Omental fat pad (tissue), 3 donors: ENCODE measurements at regions not wholly inside any gene's neighbourhood (a gene's known extent, or its start where the extent isn't known, plus 50 kb on each side); places are given as distances from the start of the nearest gene placed in this dataset.
A peak's percentile ranks its signal among the peaks of the same experiment; 100 is the strongest.

Experiments used
- ATAC-seq: fragments of 150-250 bp; one replicate; pipeline ENCODE4 v1.9.1; 2016; ENCODE audit warnings: mild to moderate bottlenecking, moderate library complexity; ENCODE audit not compliant: low FRiP score
- DNase-seq: peaks from one replicate; pipeline ENCODE4 v3.0.0-alpha.2; 2019; ENCODE audit warnings: low spot score
- CTCF ChIP-seq, 3 donors: fragments of 450-650 bp; IDR thresholded peaks; one replicate each; pipeline ENCODE4 v1.5.1; 2016 to 2017; ENCODE audit warnings: antibody characterized with exemption in 3 of 3, mild to moderate bottlenecking in 3 of 3, moderate library complexity in 2 of 3

- no peak for DNase-seq
- TF ChIP-seq CTCF (IDR thresholded peaks at IDR 0.05): no peak
- no peak for ATAC-seq
Measured at GRCh38 chr20:41927189-41927588, 309.0 kb upstream of the CHD6 start.

DNA sequence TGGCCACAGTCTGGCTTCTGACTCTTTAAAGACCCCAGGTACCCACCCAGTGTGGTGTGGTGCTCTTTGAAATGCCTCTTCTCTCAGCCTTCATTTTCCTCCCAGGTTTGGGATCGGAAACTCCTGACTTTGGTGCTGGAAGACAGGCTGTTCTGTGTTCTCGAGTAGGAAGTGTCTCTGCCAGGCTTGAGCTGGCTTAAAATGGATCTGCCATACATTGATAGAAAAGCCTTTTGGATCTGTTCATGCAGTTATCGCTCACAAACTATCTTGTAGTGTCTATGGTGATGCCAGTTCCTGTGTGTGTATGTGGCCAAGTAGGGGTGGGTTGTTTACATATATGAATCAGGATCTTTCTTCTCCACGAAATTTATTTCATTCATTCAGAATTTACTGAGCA is 307.3 kb upstream of the CHD6 start:
- no peak for DNase-seq
- no peak for ATAC-seq
- no peak for TF ChIP-seq CTCF (IDR thresholded peaks at IDR 0.05)

DNA sequence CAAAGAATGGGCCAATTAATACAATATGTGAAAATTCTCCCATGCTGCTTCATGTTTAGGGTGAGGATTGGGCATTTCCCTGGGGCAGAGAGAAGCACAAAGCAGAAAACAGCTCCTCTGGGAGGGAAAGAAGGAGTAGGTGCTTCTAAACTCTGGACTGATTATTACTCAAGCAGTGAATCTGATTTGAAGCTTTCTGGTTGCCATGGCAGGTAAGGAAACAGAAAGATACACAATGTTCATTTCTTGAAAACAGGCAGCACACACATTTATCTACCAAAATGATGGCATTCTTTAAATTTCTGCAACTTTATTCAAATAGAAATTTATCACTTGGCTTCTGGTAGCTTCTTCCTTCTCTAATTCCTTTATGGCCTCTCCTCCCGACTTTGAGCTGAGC is 305.4 kb upstream of the CHD6 start:
- no peak for TF ChIP-seq CTCF (IDR thresholded peaks at IDR 0.05)
- DNase-seq: no peak
- peak; percentile 49 for ATAC-seq

DNA sequence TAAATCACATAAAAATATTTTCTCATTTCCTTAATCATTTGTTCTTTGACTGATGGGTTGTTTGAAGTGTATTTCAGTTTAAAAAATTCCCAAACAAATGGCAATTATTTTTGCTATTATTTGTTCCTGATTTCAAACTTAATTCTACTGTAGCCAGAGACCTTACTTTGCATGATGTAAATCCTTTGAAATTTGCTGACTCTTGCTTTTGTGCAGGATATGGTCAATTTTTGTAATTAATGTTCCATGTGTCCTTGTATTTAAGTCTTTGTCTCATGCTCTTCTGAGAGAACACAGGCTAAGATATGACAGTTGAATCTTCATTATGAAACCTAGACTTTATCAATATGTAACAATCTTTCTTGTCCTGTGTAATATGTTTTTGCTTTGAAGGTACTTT is 295.0 kb upstream of the CHD6 start:
- ATAC-seq (no peak), DNase-seq (no peak)
- no peak for TF ChIP-seq CTCF (IDR thresholded peaks at IDR 0.05)

DNA sequence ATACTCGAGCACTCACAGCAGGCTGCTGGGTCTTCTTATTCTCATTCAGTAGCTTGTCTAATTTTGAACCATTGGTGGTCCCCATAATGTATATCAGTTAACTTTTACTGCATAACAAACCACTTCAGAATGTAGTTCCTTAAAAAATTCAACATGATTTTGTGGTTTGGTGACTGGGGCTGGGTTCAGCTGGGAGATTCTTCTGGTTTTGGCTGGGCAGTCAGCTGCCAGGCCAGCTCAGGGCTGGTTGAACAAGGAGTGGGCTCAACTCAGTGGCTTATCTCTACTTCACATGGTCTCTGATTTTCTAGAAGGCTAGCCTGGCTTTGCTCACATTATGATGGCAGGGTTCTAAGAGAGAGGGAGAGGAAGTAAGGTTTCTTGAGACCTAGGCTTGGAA is 292.4 kb upstream of the CHD6 start:
- DNase-seq (no peak), ATAC-seq (no peak)
- TF ChIP-seq CTCF (IDR thresholded peaks at IDR 0.05): no peak

DNA sequence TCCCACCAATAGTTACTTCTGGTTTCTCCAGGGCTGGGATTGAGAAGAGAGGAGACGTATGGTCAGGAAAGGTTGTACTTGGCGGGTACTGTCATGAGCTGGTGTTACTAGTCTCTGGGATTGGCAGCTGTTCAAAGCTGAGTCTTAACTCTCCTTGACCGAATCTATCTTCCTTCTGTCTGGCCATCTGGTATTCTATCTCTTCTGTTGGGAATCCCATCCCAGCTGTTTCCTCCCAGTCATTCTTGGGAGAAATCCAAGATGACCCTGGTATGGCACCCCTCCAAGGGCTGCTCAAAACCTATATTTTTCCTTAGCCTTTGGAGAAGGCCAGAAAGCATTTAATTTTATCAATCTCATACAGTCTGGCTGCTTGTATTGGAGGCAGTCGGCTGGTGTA is 287.0 kb upstream of the CHD6 start:
- no peak for TF ChIP-seq CTCF (IDR thresholded peaks at IDR 0.05)
- DNase-seq (no peak), ATAC-seq (no peak)

- TF ChIP-seq CTCF (IDR thresholded peaks at IDR 0.05): no peak
- no peak for DNase-seq
- no peak for ATAC-seq
Measured at GRCh38 chr20:41903586-41903985, 285.4 kb upstream of the CHD6 start.
